Upper lobe of right lung (tissue), 1 donor: ENCODE measurements at regions not wholly inside any gene's neighbourhood (a gene's known extent, or its start where the extent isn't known, plus 50 kb on each side); places are given as distances from the start of the nearest gene placed in this dataset.

Source experiments
- ATAC-seq: fragments of 200-7000 bp; cut with Tn5 transposase; one replicate; pipeline ENCODE4 v1.9.1; 2020; ENCODE audit warnings: mild to moderate bottlenecking, moderate library complexity
- DNase-seq: peaks from one replicate; pipeline ENCODE4 v3.0.0-alpha.2; 2020
- H3K27ac ChIP-seq: fragments of 200-600 bp; one replicate; pipeline ENCODE4 v1.8.0; 2022
- H3K27me3 ChIP-seq: fragments of 200-600 bp; one replicate; pipeline ENCODE4 v1.8.0; 2022; ENCODE audit warnings: mild to moderate bottlenecking
- H3K36me3 ChIP-seq: fragments of 200-600 bp; one replicate; pipeline ENCODE4 v1.8.0; 2022
- H3K4me1 ChIP-seq: fragments of 200-600 bp; one replicate; pipeline ENCODE4 v1.8.0; 2022
- H3K4me3 ChIP-seq: fragments of 200-600 bp; one replicate; pipeline ENCODE4 v1.8.0; 2022; ENCODE audit warnings: mild to moderate bottlenecking
- H3K9me3 ChIP-seq: fragments of 200-600 bp; one replicate; pipeline ENCODE4 v1.8.0; 2022
- CTCF ChIP-seq: fragments of 200-600 bp; IDR thresholded peaks from one replicate; pipeline ENCODE4 v1.8.0; 2022; ENCODE audit warnings: antibody characterized with exemption
- intact Hi-C: fragments of 100-400 bp; cut with DNase I; formaldehyde crosslinking; loops from one replicate; pipeline ENCODE4 v1.11.0; 2022
- donor health status: DM: no; HTN: yes; CAD: no; lungs with severe emphysema.

GRCh38 chr18:39776766-39777165 is 2178.3 kb upstream of the PIK3C3 start:
- no peaks in the 10 kb centered on the region for H3K4me1 ChIP-seq
- H3K27me3 ChIP-seq: no peaks in the 10 kb centered on the region
- no peaks in the 10 kb centered on the region for H3K9me3 ChIP-seq
- DNase-seq (no peak), ATAC-seq (no peak)
- H3K36me3 ChIP-seq: no peaks in the 10 kb centered on the region
- no peak for TF ChIP-seq CTCF
- no peak overlapping the region for H3K27ac ChIP-seq
- intact Hi-C loops: no loop called here
- no peak overlapping the region for H3K4me3 ChIP-seq

DNA sequence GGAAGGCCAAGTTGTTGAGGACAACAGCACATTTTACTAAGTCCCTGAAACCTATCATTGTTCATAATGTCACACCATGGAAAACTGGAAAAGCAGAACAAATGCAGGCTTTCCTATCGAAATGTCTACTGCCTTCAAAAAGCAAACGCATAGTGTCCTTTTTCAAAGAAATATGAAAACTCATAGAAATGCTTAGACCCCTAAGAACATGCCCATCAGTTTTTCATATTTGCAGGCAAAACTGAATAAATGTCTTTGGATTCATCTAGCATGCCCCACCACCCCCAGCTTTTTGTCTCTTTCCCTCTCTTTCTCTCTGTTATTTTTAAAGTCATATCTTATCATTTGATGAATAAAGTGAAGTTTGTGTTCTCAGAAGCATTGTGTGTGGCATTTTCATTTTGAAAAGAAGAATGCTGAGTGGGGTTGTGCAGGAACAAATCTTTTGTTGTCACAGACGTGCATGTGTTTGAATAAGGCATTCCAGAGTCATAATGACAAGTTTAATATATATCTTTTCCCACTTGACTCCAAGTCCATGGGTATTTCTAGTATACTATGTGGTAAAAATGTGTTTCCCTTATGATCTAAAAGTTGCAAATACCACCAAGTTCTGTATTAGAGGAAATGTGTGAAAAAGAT is 2180.0 kb upstream of the PIK3C3 start:
- no peak for ATAC-seq
- TF ChIP-seq CTCF: no peak
- H3K27ac ChIP-seq: no peak overlapping the region
- no peak for DNase-seq
- H3K4me1 ChIP-seq: no peaks in the 10 kb centered on the region
- no peaks in the 10 kb centered on the region for H3K27me3 ChIP-seq
- H3K9me3 ChIP-seq: no peaks in the 10 kb centered on the region
- H3K36me3 ChIP-seq: no peaks in the 10 kb centered on the region
- H3K4me3 ChIP-seq: no peak overlapping the region
- intact Hi-C loops: no loop called here

DNA sequence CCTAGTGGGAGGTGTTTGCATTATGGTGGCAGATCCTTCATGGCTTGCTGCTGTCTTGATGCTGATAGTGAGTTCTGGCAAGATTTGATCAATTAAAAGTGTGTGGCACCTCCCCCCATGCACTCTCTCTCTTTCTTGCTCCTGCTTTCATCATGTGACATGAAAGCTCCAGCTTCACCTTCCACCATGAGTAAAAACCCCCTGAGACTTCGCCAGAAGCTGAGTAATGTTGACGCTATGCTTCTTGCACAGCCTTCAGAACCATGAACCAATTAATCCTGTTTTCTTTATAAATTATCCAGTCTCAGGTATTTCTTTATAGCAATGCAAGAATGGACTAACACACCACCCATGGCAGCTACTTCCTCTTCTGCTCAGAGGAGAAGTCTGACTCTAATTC is 2181.4 kb upstream of the PIK3C3 start:
- H3K4me3 ChIP-seq: no peak overlapping the region
- DNase-seq (no peak), ATAC-seq (no peak)
- intact Hi-C loops: no loop called here
- no peaks in the 10 kb centered on the region for H3K9me3 ChIP-seq
- H3K4me1 ChIP-seq: no peaks in the 10 kb centered on the region
- no peaks in the 10 kb centered on the region for H3K27me3 ChIP-seq
- no peak for TF ChIP-seq CTCF
- H3K36me3 ChIP-seq: no peaks in the 10 kb centered on the region
- H3K27ac ChIP-seq: no peak overlapping the region

- no peak for TF ChIP-seq CTCF
- Histone ChIP-seq H3K4me1 (no peaks in the 10 kb centered on the region), H3K27ac (no peak overlapping the region), H3K27me3 (no peaks in the 10 kb centered on the region), H3K36me3 (no peaks in the 10 kb centered on the region), H3K9me3 (no peaks in the 10 kb centered on the region), H3K4me3 (no peak overlapping the region)
- intact Hi-C loops: no loop called here
- DNase-seq (no peak), ATAC-seq (no peak)
Observed at GRCh38 chr18:39772155-39772919, 2182.7 kb upstream of the PIK3C3 start.

DNA sequence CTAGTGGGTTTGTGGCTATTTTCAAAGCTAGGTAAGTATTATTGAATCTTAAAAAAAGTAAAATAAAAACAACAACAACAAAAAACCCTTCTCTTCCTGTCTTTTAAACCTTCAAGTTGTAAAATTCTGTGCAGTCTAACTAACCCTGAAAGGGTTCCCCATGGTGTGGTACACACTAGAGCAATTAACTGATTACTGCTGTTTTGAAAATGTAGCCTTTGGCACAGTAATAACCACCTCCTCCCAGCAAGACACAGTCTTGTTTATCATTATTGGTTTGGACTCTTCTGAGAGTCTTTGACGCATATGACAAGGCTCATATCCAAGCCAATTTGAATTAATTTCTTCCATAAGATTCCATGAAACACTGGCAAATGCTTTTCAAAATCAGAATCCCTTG is 2184.6 kb upstream of the PIK3C3 start:
- no peak for TF ChIP-seq CTCF
- Histone ChIP-seq H3K9me3 (no peaks in the 10 kb centered on the region), H3K4me3 (no peak overlapping the region), H3K36me3 (no peaks in the 10 kb centered on the region), H3K4me1 (no peaks in the 10 kb centered on the region), H3K27me3 (no peaks in the 10 kb centered on the region), H3K27ac (no peak overlapping the region)
- ATAC-seq: no peak
- DNase-seq: no peak
- intact Hi-C loops: no loop called here
